ENCODE measurements at regions not wholly inside any gene's neighbourhood (a gene's known extent, or its start where the extent isn't known, plus 50 kb on each side); places are given as distances from the start of the nearest gene placed in this dataset.

DNA sequence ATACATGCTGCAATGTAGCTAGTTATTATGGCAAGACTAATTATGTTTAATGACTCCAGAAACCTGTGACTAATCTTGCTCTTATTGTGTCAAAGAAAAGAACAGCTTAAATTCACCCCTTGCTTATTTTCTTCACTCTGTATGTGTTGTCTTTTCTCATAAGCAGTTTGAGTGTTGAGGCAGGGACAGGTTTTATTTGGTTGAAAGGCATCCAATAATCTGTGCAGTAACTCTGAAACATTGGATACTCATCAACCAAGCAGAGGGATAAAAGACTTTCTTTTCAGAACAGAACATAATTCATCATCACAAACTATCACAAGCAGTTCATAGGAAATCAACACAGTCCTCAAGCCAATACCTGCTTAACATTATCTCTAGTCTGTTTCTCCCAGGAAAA, 797.6 kb upstream of the MBL2 start:
- no peak overlapping the region for H3K4me3 ChIP-seq (ENCODE audit: low read depth, low read length)
- no peak for DNase-seq (ENCODE audit: low read depth)
- TF ChIP-seq, protein P1, sequence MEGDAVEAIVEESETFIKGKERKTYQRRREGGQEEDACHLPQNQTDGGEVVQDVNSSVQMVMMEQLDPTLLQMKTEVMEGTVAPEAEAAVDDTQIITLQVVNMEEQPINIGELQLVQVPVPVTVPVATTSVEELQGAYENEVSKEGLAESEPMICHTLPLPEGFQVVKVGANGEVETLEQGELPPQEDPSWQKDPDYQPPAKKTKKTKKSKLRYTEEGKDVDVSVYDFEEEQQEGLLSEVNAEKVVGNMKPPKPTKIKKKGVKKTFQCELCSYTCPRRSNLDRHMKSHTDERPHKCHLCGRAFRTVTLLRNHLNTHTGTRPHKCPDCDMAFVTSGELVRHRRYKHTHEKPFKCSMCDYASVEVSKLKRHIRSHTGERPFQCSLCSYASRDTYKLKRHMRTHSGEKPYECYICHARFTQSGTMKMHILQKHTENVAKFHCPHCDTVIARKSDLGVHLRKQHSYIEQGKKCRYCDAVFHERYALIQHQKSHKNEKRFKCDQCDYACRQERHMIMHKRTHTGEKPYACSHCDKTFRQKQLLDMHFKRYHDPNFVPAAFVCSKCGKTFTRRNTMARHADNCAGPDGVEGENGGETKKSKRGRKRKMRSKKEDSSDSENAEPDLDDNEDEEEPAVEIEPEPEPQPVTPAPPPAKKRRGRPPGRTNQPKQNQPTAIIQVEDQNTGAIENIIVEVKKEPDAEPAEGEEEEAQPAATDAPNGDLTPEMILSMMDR (IDR thresholded peaks at IDR 0.05; ENCODE audit: low read depth, low read length, missing control alignments): no peak

DNA sequence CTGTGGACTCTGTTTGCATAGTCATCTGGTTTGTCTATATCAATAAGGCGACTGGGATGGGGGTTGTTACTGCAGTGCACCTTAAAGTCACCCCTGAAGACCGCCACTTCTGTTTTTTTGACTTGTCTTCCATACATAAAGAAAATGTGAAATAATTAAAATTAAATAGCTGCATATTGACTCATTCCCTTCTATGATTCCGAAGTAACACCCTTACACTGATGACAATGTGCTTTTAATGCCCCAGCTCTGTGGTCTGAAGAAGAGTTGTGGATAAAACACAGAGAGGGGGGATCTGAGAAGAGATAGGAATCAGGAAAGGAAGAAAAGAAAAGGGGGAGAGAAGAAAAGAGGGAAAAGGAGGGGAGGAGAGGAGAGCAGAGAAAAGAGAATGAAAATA, 796.9 kb upstream of the MBL2 start:
- TF ChIP-seq, protein P1 (IDR thresholded peaks at IDR 0.05; ENCODE audit: low read depth, low read length, missing control alignments): no peak
- no peak overlapping the region for H3K4me3 ChIP-seq (ENCODE audit: low read depth, low read length)
- no peak for DNase-seq (ENCODE audit: low read depth)

DNA sequence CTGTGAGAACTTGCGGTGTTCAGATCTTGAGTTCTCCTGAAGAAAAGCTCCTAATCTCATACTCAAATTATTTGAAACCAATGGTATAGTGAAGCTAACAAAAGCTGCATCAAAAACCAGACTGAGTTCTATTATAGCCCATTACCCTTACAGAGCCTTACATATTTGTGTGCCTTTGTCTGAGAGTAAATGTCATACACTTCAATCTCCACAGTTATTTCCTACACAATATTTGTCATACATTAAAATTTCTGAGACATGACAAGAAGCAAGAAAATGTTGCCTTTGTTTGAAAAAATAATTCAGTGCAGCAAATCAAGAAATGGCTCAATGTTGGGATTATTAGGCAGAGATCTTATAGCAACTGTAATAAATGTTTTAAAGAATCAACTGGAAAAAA, 776.1 kb upstream of the MBL2 start:
- DNase-seq (ENCODE audit: low read depth): no peak
- TF ChIP-seq, protein P1 (IDR thresholded peaks at IDR 0.05; ENCODE audit: low read depth, low read length, missing control alignments): no peak
- H3K4me3 ChIP-seq (ENCODE audit: low read depth, low read length): no peak overlapping the region

DNA sequence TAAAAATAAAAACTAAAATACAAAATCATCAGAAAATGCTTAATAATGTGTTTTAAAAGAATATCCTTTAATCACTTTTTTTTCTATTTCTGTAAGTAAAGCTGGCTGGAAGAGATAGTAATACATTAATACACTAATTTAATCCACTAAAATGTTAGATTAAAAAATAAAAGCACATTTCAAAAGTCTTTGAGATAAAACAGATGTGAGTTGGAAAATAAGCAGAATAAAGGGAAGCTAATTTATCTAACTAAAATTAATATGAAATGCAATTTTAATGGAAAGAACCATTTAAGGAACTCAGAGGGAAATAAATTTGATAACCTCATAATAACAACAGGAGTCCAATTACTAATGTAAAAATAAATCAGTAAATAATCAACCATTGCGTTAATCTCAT, 774.8 kb upstream of the MBL2 start:
- no peak for DNase-seq (ENCODE audit: low read depth)
- no peak overlapping the region for H3K4me3 ChIP-seq (ENCODE audit: low read depth, low read length)
- TF ChIP-seq, protein P1 (IDR thresholded peaks at IDR 0.05; ENCODE audit: low read depth, low read length, missing control alignments): no peak

DNA sequence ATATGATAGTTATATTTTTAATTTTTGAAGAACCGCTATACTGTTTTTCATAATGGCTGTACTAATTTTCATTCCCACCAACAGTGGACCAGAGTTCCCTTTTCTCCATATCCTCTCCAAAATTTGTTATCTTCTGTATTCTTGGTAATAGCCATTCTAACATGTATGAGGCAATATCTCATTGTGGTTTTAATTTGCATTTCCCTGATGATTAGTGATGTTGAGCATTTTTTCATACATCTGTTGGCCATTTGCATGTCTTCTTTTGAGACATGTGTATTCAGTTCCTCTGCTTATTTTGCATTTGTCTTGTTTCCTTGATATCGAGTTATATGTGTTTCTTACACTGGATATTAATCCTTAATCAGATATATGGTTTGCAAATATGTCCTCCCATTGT, 770.8 kb upstream of the MBL2 start:
- TF ChIP-seq, protein P1 (IDR thresholded peaks at IDR 0.05; ENCODE audit: low read depth, low read length, missing control alignments): no peak
- H3K4me3 ChIP-seq (ENCODE audit: low read depth, low read length): no peak overlapping the region
- no peak for DNase-seq (ENCODE audit: low read depth)

DNA sequence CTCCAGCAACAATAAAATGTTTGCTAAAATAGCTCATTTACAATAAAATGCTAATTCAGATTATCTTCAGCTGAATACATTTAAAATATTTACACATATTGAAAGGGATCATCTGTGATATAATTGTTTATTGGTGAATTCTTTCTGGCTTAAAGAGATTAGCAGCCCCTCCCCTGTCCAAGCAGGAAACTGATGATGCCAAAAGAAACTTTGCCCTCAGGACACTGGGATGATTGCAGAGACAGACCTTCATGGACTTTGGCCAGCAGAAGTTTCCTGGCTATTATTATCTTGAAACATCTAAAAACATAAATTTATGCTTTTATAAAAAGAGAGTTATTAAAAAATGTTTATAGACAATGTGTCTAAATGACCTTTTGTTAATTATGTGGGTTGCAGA, 764.9 kb upstream of the MBL2 start:
- H3K4me3 ChIP-seq (ENCODE audit: low read depth, low read length): no peak overlapping the region
- DNase-seq (ENCODE audit: low read depth): no peak
- TF ChIP-seq, protein P1 (IDR thresholded peaks at IDR 0.05; ENCODE audit: low read depth, low read length, missing control alignments): no peak

DNA sequence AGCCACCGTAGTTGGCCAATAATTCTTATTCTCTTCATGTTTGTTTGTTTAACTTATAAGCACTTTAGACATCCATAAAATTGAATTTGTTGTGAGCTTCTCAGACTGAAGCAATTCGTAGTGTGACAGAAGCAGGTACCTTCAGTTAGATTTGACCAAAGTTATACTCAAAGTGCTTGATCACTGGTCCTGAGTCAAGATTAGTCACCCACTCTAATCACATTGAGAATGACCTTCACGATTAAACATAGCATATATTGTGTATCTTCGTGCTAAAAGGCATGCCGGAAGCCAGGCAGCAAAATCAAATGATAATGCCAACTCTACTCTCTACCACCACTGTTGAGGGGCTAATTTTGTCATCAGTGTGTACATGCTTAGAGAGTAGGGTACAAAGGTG, 763.7 kb upstream of the MBL2 start:
- no peak for DNase-seq (ENCODE audit: low read depth)
- TF ChIP-seq, protein P1 (IDR thresholded peaks at IDR 0.05; ENCODE audit: low read depth, low read length, missing control alignments): no peak
- H3K4me3 ChIP-seq (ENCODE audit: low read depth, low read length): no peak overlapping the region

Data from GM12864 (cell line).